H1 (cell line): ENCODE measurements at regions not wholly inside any gene's neighbourhood (a gene's known extent, or its start where the extent isn't known, plus 50 kb on each side); places are given as distances from the start of the nearest gene placed in this dataset.

Experiments used
- CTCF ChIA-PET: fragments of 300-600 bp; sonication (Branson Sonifier 250); formaldehyde crosslinking; loops from one replicate; lab custom pipeline; 2021; ENCODE audit not compliant: partially characterized antibody; lab: Charles Lee
- POLR2A ChIA-PET: fragments of 300-600 bp; sonication (Branson Sonifier 250); formaldehyde crosslinking; loops from one replicate; lab custom pipeline; 2021; ENCODE audit warnings: inconsistent platforms; ENCODE audit not compliant: partially characterized antibody; lab: Charles Lee
- DNase-seq, 2 experiments: peaks; one replicate each; pipeline versions ENCODE4 v3.0.0 to v3.0.0-alpha.2; 2010 to 2022; ENCODE audit warnings: low spot score in 2 of 2, low read depth in 1 of 2, mixed read lengths in 1 of 2
- FAIRE-seq: peaks from 2 replicates; lab custom pipeline; 2011; peaks lifted over from hg19 to GRCh38; lab: Jason Lieb, UNC
- H2AFZ ChIP-seq: 2 replicates; pipeline ENCODE4 v1.8.1; 2012; ENCODE audit warnings: low read length, inconsistent platforms
- H2AK5ac ChIP-seq: 2 replicates; pipeline ENCODE4 v1.6.1; 2013; ENCODE audit warnings: low read depth, low read length
- H2BK120ac ChIP-seq: replicated peaks from 2 replicates; pipeline ENCODE3; 2013; ENCODE audit warnings: low read depth, low read length, inconsistent platforms
- H2BK12ac ChIP-seq: 2 replicates; pipeline ENCODE4 v1.6.1; 2013; ENCODE audit warnings: low read depth, low read length
- H2BK15ac ChIP-seq: 2 replicates; pipeline ENCODE4 v1.6.1; 2013; ENCODE audit warnings: low read length
- H2BK20ac ChIP-seq: 2 replicates; pipeline ENCODE4 v1.6.1; 2013; ENCODE audit warnings: low read length
- H2BK5ac ChIP-seq: 2 replicates; pipeline ENCODE4 v1.6.1; 2013; ENCODE audit warnings: low read depth, low read length
- H3K14ac ChIP-seq: 2 replicates; pipeline ENCODE4 v1.6.1; 2013; ENCODE audit warnings: inconsistent platforms; ENCODE audit not compliant: insufficient read length
- H3K18ac ChIP-seq: 2 replicates; pipeline ENCODE4 v1.6.1; 2013; ENCODE audit warnings: low read length; ENCODE audit errors: extremely low read depth
- H3K23ac ChIP-seq: 2 replicates; pipeline ENCODE4 v1.6.1; 2013; ENCODE audit warnings: inconsistent platforms; ENCODE audit not compliant: insufficient read length
- H3K23me2 ChIP-seq: 2 replicates; pipeline ENCODE4 v1.6.1; 2013; ENCODE audit warnings: low read depth, low read length
- H3K27ac ChIP-seq: 2 replicates; pipeline ENCODE4 v1.6.1; 2011; ENCODE audit warnings: low read depth, low read length, inconsistent platforms
- H3K27me3 ChIP-seq, 4 experiments: replicated peaks in 1 of 4; 1 replicate in 1 of 4; 2 replicates in 3 of 4; pipeline versions ENCODE4 v1.6.1 to v1.8.1; 2011 to 2013; ENCODE audit warnings: low read length in 3 of 4, mild to moderate bottlenecking in 3 of 4, inconsistent platforms in 2 of 4, mixed read lengths in 2 of 4, moderate library complexity in 1 of 4; ENCODE audit not compliant: control insufficient read depth in 3 of 4, insufficient read depth in 3 of 4; ENCODE audit errors: extremely low read depth in 1 of 4
- H3K36me3 ChIP-seq, 4 experiments: 2 replicates each; pipeline versions ENCODE4 v1.6.1 to v1.8.1; 2011 to 2013; ENCODE audit warnings: mild to moderate bottlenecking in 4 of 4, low read length in 3 of 4, moderate library complexity in 2 of 4, control low read depth in 1 of 4, inconsistent platforms in 1 of 4; ENCODE audit not compliant: insufficient read depth in 4 of 4, control insufficient read depth in 2 of 4
- H3K4ac ChIP-seq: replicated peaks from 2 replicates; pipeline ENCODE3; 2013; ENCODE audit warnings: low read length, low read depth, mixed read lengths, inconsistent platforms; ENCODE audit not compliant: insufficient read length
- H3K4me1 ChIP-seq, 4 experiments: replicated peaks in 1 of 4; 1 replicate in 1 of 4; 2 replicates in 3 of 4; pipeline versions ENCODE4 v1.6.1 to v1.8.1; 2011 to 2013; ENCODE audit warnings: low read length in 3 of 4, inconsistent platforms in 2 of 4, mixed read lengths in 1 of 4; ENCODE audit not compliant: insufficient read depth in 4 of 4, control insufficient read depth in 3 of 4
- H3K4me2 ChIP-seq, 2 experiments: 2 replicates each; pipeline versions ENCODE4 v1.6.1 to v1.8.1; 2011 to 2013; ENCODE audit warnings: low read depth in 2 of 2, low read length in 2 of 2, control low read depth in 1 of 2, inconsistent platforms in 1 of 2, mild to moderate bottlenecking in 1 of 2; ENCODE audit not compliant: insufficient read depth in 1 of 2
- H3K4me3 ChIP-seq, 4 experiments: fragments of 200-600, 300-600 bp in 1 of 4; sonication (generic), shearing (Covaris generic), sonication (Bioruptor Twin) in 1 of 4; 2 replicates each; pipeline versions ENCODE4 v1.5.1 to v1.8.1; 2011 to 2016; ENCODE audit warnings: low read length in 4 of 4, low read depth in 3 of 4, control low read depth in 2 of 4, inconsistent platforms in 2 of 4, mild to moderate bottlenecking in 2 of 4, mixed read lengths in 1 of 4, moderate library complexity in 1 of 4; ENCODE audit not compliant: insufficient read depth in 2 of 4; ENCODE audit errors: extremely low read depth in 1 of 4
- H3K56ac ChIP-seq: replicated peaks from 2 replicates; pipeline ENCODE3; 2013; ENCODE audit warnings: low read depth, mild to moderate bottlenecking, mixed read lengths, low read length, inconsistent platforms; ENCODE audit not compliant: insufficient read length
- H3K79me1 ChIP-seq: 2 replicates; pipeline ENCODE4 v1.6.1; 2013; ENCODE audit warnings: low read depth, low read length, control low read depth
- H3K79me2 ChIP-seq, 2 experiments: 2 replicates each; pipeline versions ENCODE4 v1.6.1 to v1.8.1; 2012 to 2013; ENCODE audit warnings: low read length in 2 of 2, mild to moderate bottlenecking in 2 of 2, inconsistent platforms in 1 of 2; ENCODE audit not compliant: insufficient read depth in 2 of 2, control insufficient read depth in 1 of 2
- H3K9ac ChIP-seq, 4 experiments: replicated peaks in 1 of 4; 1 replicate in 1 of 4; 2 replicates in 3 of 4; pipeline versions ENCODE4 v1.6.1 to v1.8.1; 2011 to 2013; ENCODE audit warnings: low read depth in 3 of 4, low read length in 3 of 4, control low read depth in 2 of 4, mild to moderate bottlenecking in 2 of 4, moderate library complexity in 2 of 4, inconsistent platforms in 1 of 4; ENCODE audit errors: extremely low read depth in 1 of 4
- H3K9me3 ChIP-seq, 2 experiments: 2 replicates each; pipeline versions ENCODE4 v1.6.1 to v1.8.1; 2012 to 2013; ENCODE audit warnings: mild to moderate bottlenecking in 2 of 2, moderate library complexity in 2 of 2, control low read depth in 1 of 2, inconsistent platforms in 1 of 2, low read depth in 1 of 2, low read length in 1 of 2, mixed read lengths in 1 of 2; ENCODE audit not compliant: insufficient read depth in 2 of 2
- H4K20me1 ChIP-seq, 2 experiments: replicated peaks in 1 of 2; 2 replicates each; pipeline versions ENCODE3 to v1.8.1; 2011 to 2013; ENCODE audit warnings: inconsistent platforms in 2 of 2, low read length in 2 of 2, mild to moderate bottlenecking in 1 of 2; ENCODE audit not compliant: insufficient read depth in 2 of 2, control insufficient read depth in 1 of 2
- H4K5ac ChIP-seq: 2 replicates; pipeline ENCODE4 v1.6.1; 2013; ENCODE audit warnings: low read length, low read depth, mixed read lengths, inconsistent platforms; ENCODE audit not compliant: insufficient read length
- H4K8ac ChIP-seq: 2 replicates; pipeline ENCODE4 v1.8.0; 2013; ENCODE audit warnings: mild to moderate bottlenecking, moderate library complexity, low read length, inconsistent platforms; ENCODE audit not compliant: insufficient read depth; ENCODE audit errors: extremely low read depth
- H4K91ac ChIP-seq: replicated peaks from 2 replicates; pipeline ENCODE3; 2013; ENCODE audit warnings: low read length, mixed read lengths, inconsistent platforms; ENCODE audit not compliant: insufficient read length
- CHD2 ChIP-seq: IDR thresholded peaks from 2 replicates; pipeline ENCODE4 v1.6.1; 2012; ENCODE audit warnings: low read length, improper control_type of control experiment
- EGR1 ChIP-seq: IDR thresholded peaks from 2 replicates; pipeline ENCODE4 v1.6.1; 2011; ENCODE audit warnings: low read depth, low read length, borderline replicate concordance
- WGBS, 2 experiments: shearing (Covaris generic) in 1 of 2; methylation state at CpG; one replicate each; pipeline versions ENCODE4 v1.1.6 to v1.1.7; 2013 to 2015; ENCODE audit warnings: low lambda C conversion rate in 2 of 2, mixed read lengths in 2 of 2, inconsistent platforms in 1 of 2, low coverage in 1 of 2, missing lambda C conversion rate in 1 of 2; ENCODE audit not compliant: insufficient replicate concordance in 2 of 2, insufficient coverage in 1 of 2, insufficient read length in 1 of 2; ENCODE audit errors: extremely low coverage in 1 of 2, missing lambda C conversion rate in 1 of 2; 5-methylcytosine and 5-hydroxymethylcytosine counted together

GRCh38 chr1:83637009-83637408, 361.9 kb downstream of the TTLL7 start:
- Histone ChIP-seq H2BK20ac (no peak overlapping the region), H2AFZ (no peak overlapping the region), H3K56ac (no peak overlapping the region), H4K91ac (no peak overlapping the region), H4K8ac (no peak overlapping the region), H2BK12ac (no peak overlapping the region; the same call in 1 of the 2 replicates), H3K23ac (no peak overlapping the region), H3K23me2 (no peaks in the 10 kb centered on the region), H3K36me3 (no peaks in the 10 kb centered on the region), H3K9ac (no peak overlapping the region), H2BK15ac (no peak overlapping the region), H3K79me2 (no peaks in the 10 kb centered on the region), H2BK5ac (no peak overlapping the region), H4K5ac (no peak overlapping the region), H3K27ac (no peak overlapping the region), H3K14ac (no peak overlapping the region), H3K4me2 (no peak overlapping the region), H3K4ac (no peak overlapping the region), H3K4me1 (no peaks in the 10 kb centered on the region; a peak in 2 of 7 replicates), H3K9me3 (no peaks in the 10 kb centered on the region), H3K79me1 (no peaks in the 10 kb centered on the region), H2AK5ac (no peak overlapping the region), H3K18ac (no peak overlapping the region), H4K20me1 (no peaks in the 10 kb centered on the region), H3K27me3 (no peaks in the 10 kb centered on the region), H2BK120ac (no peak overlapping the region), H3K4me3 (no peak overlapping the region)
- ChIA-PET POLR2A (no interaction called here), CTCF (interaction anchor here (1.0 kb wide), 2 partner anchors 37 to 46 kb away, joined by 3 to 4 read pairs; no protein-coding TSS in a partner anchor)
- FAIRE-seq: no peak
- WGBS, 2 experiments: 87 to 100% methylated on average over 1 to 5 of the region's 5 CpGs
- TF ChIP-seq CHD2 (no peak), EGR1 (no peak)
- DNase-seq: no peak
